HG02884 (cell line): ENCODE measurements at regions not wholly inside any gene's neighbourhood (a gene's known extent, or its start where the extent isn't known, plus 50 kb on each side); places are given as distances from the start of the nearest gene placed in this dataset.
"Not testable (repeated sequence)": the region's sequence is repeated elsewhere in the genome, so short reads cannot be mapped to it uniquely, and the experiment has no call there.

ENCODE experiments used
- ATAC-seq: cut with Tn5 transposase; IDR thresholded peaks from one replicate; pipeline ENCODE4 v1.9.1; 2021; ENCODE audit warnings: mild to moderate bottlenecking, moderate library complexity; ENCODE audit not compliant: unreplicated experiment

GRCh38 chr5:102068870-102069269, 227.2 kb downstream of the SLCO4C1 start:
- ATAC-seq, result no peak

DNA sequence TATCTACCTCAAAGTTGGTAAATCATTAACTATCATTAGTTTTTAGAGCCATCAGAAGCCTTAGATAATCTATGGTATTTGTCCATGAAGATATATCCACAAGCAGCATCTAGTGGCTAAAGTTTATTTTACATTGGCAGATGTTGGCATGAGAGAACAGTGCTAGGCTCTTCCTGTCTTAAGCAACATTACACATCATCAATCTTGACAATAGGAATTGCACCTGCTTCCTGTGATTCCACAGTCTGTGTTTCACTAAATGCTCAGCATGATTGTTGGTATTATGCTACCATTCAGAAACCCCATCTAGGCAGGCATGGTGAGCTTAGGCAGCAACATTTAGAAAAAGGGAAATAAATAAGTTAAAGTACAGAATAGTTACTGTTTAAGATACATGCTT, 246.6 kb downstream of the SLCO4C1 start:
- ATAC-seq, result no peak

DNA sequence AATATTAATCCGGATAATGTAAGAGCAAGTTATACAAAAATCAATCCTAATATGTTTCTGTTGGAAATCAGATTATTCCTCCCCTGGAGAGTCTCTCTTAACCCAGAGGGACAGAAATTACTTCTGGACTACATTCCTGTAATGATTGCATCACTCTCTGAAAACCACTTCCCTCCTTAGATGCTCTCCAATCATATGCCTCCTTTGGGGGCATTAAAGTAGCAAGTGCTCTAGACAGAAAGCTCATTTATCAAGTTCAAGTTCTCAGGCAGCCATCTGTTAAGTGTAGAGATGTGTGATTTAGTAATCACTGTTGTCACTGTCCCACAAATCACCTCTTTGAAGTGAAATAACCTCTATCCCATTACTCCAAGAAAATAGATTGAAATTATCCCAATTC, 247.1 kb downstream of the SLCO4C1 start:
- ATAC-seq, result no peak

- ATAC-seq, result not testable (repeated sequence)
These were observed 249.0 kb downstream of the SLCO4C1 start for GRCh38 chr5:102047073-102047472.

- no peak for ATAC-seq
These were observed 255.8 kb downstream of the SLCO4C1 start for GRCh38 chr5:102040326-102040725.

DNA sequence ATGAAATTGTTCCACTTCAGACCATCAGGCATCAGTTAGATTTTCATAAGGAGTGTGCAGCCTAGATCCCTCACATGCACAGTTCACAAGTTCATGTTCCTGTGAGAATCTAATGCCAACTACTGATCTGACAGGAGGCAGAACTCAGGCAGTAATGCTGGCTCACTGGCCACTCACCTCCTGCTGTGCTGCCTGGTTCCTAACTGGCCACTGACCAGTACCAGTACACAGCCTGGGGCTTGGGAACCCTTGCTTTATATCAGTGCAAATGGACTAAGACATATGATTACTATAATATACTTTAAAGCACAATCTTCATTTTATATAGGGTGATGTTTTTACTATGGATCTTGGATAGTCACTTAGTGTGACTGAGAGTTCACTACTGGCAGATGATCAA, 259.2 kb downstream of the SLCO4C1 start:
- ATAC-seq, result no peak

DNA sequence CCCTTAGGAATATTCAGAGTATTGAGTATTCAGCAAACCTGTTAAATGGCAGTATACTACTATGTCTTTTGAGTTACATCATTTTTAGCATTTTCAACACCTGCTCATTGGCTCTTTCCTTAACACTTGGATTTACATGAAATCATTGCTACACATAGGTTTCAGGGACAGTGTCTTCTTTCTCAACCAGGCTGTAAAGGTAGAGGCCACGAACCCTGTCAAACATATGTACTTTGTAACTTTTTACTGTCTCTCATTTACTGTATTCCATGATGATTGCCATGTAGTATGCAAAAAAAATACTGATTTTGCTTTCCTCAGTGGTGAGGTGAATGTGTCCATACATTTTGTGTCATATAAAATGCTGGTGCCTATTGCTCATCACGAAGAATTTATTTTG, 264.4 kb downstream of the SLCO4C1 start:
- ATAC-seq, result no peak

- no peak for ATAC-seq
These were observed 277.4 kb downstream of the SLCO4C1 start for GRCh38 chr5:102018690-102019089.

- no peak for ATAC-seq
These were observed 277.8 kb downstream of the SLCO4C1 start for GRCh38 chr5:102018279-102018678.

GRCh38 chr5:102014371-102014770, 281.7 kb downstream of the SLCO4C1 start:
- ATAC-seq, result no peak

DNA sequence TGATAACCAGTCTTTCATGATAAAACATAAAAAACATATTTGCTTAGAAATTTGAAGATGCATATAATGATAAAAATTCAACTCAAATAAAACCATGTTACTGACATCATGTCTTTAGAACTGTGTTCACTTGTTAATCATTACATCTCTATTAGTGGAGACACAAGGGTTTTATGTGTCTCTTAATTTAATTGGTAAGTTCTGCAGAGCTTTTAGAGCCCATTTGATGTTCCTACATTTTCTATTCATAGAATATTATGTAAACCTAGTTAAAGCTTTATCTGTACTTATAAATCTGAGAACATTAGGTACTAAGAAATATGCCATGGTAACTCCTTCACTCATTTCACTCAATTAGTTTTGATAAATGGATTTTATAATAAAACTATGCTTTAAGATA, 285.4 kb downstream of the SLCO4C1 start:
- no peak for ATAC-seq

- ATAC-seq, result no peak
These were observed 298.8 kb downstream of the SLCO4C1 start for GRCh38 chr5:101997235-101997634.

- no peak for ATAC-seq
These were observed 300.5 kb downstream of the SLCO4C1 start for GRCh38 chr5:101995585-101995984.

GRCh38 chr5:101991486-101991885, 304.6 kb downstream of the SLCO4C1 start:
- no peak for ATAC-seq

- ATAC-seq, result no peak
These were observed 306.4 kb downstream of the SLCO4C1 start for GRCh38 chr5:101989659-101990058.

DNA sequence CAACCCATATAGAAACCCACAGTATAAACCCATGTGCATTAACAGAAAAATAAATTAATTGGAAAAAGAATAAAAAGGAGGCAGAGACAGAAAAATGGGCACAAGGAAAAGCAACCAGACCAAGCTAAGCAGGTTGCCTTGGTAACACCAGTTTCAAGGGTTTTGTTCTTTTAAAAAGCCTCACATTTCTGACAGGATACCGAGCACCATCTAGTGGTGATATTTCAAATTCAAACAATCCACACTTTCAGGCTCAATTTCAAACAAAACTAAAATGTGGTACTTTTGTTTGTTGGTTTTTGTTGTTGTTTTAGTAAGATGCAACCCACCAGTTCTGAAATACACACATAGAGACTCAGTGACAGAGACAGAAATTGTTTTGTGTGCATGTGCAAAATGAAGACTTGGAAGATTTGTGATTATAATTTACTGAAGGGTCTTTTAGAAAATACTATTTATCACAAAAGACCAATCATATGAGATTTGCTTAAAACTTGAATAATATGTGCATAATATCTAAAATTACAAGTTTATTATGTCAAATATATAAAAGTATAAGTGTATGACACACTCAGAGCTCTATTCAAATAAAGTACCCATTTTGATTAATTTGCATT, 318.2 kb downstream of the SLCO4C1 start:
- peak; percentile 90 for ATAC-seq

DNA sequence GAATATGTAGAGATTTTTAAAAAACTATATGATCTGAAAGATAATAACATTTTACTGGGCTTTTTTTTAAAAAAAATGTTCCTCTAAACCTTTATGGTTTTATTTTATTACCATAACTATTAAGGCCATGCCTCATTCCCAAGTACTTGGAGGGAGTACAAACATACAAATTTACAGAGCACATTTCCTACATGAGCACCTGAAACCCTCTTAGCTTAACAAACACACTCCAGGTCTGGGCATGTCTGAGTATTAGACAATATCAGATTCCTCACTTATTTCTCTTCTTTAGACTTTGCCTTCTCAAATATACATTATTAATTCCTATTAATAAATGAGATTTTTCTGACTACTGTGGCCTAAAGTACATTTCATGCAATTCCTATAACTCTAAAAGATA, 319.2 kb downstream of the SLCO4C1 start:
- ATAC-seq, result no peak

DNA sequence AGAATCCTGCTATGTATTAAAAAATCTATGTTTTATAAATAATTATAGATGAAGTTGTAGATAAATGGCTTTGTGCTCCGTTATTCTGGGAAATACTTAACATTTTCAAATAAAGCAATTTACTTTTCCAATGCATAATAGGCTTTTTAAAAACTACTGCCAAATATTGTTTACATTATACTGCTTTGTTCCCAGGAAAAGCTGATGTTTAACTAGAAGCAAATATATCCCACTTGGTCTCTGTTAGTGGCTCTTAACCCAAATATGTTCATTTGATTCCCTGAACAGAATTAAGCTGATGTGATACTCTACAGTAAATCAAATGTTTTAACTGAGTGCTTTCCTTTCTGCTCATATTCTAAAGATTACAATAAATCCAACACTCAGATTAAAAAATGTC, 326.3 kb downstream of the SLCO4C1 start:
- no peak for ATAC-seq

DNA sequence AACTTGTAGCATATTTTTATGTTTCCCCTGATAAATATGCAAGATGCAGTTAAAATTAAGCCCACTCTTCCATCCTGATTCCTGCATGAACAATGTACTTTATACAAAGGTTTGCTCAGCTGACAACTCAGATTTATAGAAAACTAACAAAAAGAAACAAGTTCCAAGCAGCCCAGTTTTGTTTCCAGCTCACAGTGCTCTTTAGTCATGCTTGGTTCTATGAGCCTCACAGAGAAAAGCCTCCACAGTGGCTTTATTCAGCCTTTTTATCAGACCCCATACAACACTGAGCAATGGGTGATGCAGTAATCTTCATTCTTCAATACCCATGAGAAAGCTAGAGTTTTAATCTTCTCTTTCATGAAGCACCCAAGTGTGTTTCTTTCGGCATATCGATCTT, 329.6 kb downstream of the SLCO4C1 start:
- no peak for ATAC-seq

- no peak for ATAC-seq
These were observed 340.2 kb downstream of the SLCO4C1 start for GRCh38 chr5:101955891-101956290.

DNA sequence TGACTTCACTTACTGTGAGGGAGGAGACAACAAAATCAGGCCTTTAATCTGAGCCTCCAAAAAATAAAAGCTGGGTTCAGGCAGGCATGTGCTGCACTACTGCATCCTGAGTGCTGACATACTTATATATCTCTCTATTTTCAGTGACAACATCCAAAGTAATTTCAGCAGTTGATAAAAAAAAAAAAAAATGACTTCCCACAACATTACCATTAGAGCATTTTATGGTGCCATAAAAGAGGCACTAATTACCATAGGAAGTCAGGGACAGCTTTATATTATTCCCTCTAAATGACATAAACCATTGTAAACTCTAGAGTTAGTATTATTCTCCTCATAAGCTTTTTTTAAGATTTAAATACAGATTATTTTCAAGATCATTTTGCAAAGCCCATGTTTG, 346.1 kb downstream of the SLCO4C1 start:
- no peak for ATAC-seq

GRCh38 chr5:101948615-101949014, 347.5 kb downstream of the SLCO4C1 start:
- no peak for ATAC-seq

- ATAC-seq, result no peak
These were observed 352.3 kb downstream of the SLCO4C1 start for GRCh38 chr5:101943784-101944183.
